ENCODE measurements at regions not wholly inside any gene's neighbourhood (a gene's known extent, or its start where the extent isn't known, plus 50 kb on each side); places are given as distances from the start of the nearest gene placed in this dataset.

GRCh38 chr22:23397613-23398567 lies 182.2 kb downstream of the IGLL1 start:
- Mint-ChIP-seq H3K27ac (no peak overlapping the region), H3K4me1 (no peaks in the 10 kb centered on the region), H3K9me3 (no peaks in the 10 kb centered on the region), H3K27me3 (ENCODE audit: low read depth) (no peaks in the 10 kb centered on the region), H3K4me3 (no peak overlapping the region), H3K36me3 (ENCODE audit: low read depth) (peaks cover 5% of the 10 kb centered on the region)
- TF ChIP-seq CTCF (IDR thresholded peaks at IDR 0.05; ENCODE audit: unreplicated experiment in 3 of 3): no peak

GRCh38 chr22:23397008-23397612 lies 183.0 kb downstream of the IGLL1 start:
- Mint-ChIP-seq H3K27me3 (ENCODE audit: low read depth) (no peaks in the 10 kb centered on the region), H3K36me3 (ENCODE audit: low read depth) (peaks cover 5% of the 10 kb centered on the region), H3K4me1 (no peaks in the 10 kb centered on the region), H3K27ac (peak overlapping the region in 1 of 3 experiments; percentile 33), H3K9me3 (no peaks in the 10 kb centered on the region), H3K4me3 (no peak overlapping the region)
- no peak for TF ChIP-seq CTCF (IDR thresholded peaks at IDR 0.05; ENCODE audit: unreplicated experiment in 3 of 3)

GRCh38 chr22:23396362-23397007 lies 183.6 kb downstream of the IGLL1 start:
- no peak for TF ChIP-seq CTCF (IDR thresholded peaks at IDR 0.05; ENCODE audit: unreplicated experiment in 3 of 3)
- H3K27ac Mint-ChIP-seq: peak overlapping the region in 1 of 3 experiments; percentile 33
- H3K36me3 Mint-ChIP-seq (ENCODE audit: low read depth): peaks cover 7% of the 10 kb centered on the region
- H3K4me3 Mint-ChIP-seq: no peak overlapping the region
- no peaks in the 10 kb centered on the region for H3K9me3 Mint-ChIP-seq
- no peaks in the 10 kb centered on the region for H3K27me3 Mint-ChIP-seq (ENCODE audit: low read depth)
- H3K4me1 Mint-ChIP-seq: no peaks in the 10 kb centered on the region

- H3K9me3 Mint-ChIP-seq: no peaks in the 10 kb centered on the region
These were observed 184.3 kb downstream of the IGLL1 start for GRCh38 chr22:23395530-23396361.

More at GRCh38 chr22:23395530-23396361, 184.3 kb downstream of the IGLL1 start:
- no peaks in the 10 kb centered on the region for H3K4me1 Mint-ChIP-seq
- peaks cover 10% of the 10 kb centered on the region for H3K36me3 Mint-ChIP-seq (ENCODE audit: low read depth)
- no peak overlapping the region for H3K27ac Mint-ChIP-seq
- no peak overlapping the region for H3K4me3 Mint-ChIP-seq
- no peak for TF ChIP-seq CTCF (IDR thresholded peaks at IDR 0.05; ENCODE audit: unreplicated experiment in 3 of 3)
- H3K27me3 Mint-ChIP-seq (ENCODE audit: low read depth): no peaks in the 10 kb centered on the region
